Mesendoderm (in vitro differentiated cells): ENCODE measurements at regions not wholly inside any gene's neighbourhood (a gene's known extent, or its start where the extent isn't known, plus 50 kb on each side); places are given as distances from the start of the nearest gene placed in this dataset.

Experiments used
- DNase-seq: peaks from one replicate; pipeline ENCODE4 v3.0.0; 2013
- H2AK5ac ChIP-seq: 2 replicates; pipeline ENCODE4 v1.6.1; 2013; ENCODE audit warnings: low read length, inconsistent platforms
- H2BK120ac ChIP-seq: 2 replicates; pipeline ENCODE4 v1.6.1; 2013; ENCODE audit warnings: low read depth, mild to moderate bottlenecking, low read length, moderate library complexity, mixed read lengths
- H2BK15ac ChIP-seq: replicated peaks from 2 replicates; pipeline ENCODE4 v1.6.1; 2013; ENCODE audit warnings: low read depth, mild to moderate bottlenecking, moderate library complexity
- H2BK5ac ChIP-seq: 2 replicates; pipeline ENCODE4 v1.6.1; 2013; ENCODE audit warnings: low read length, inconsistent platforms
- H3K18ac ChIP-seq: 2 replicates; pipeline ENCODE4 v1.6.1; 2013; ENCODE audit warnings: mild to moderate bottlenecking, low read length, mixed read lengths
- H3K23ac ChIP-seq: one replicate; pipeline ENCODE4 v1.6.1; 2013; ENCODE audit warnings: low read length
- H3K27ac ChIP-seq: 2 replicates; pipeline ENCODE4 v1.5.1; 2013; ENCODE audit warnings: low read depth, mild to moderate bottlenecking, inconsistent platforms, low read length, moderate library complexity
- H3K27me3 ChIP-seq: 2 replicates; pipeline ENCODE4 v1.6.1; 2013; ENCODE audit warnings: low read length, control low read depth, mild to moderate bottlenecking, inconsistent platforms; ENCODE audit not compliant: insufficient read depth, poor library complexity
- H3K36me3 ChIP-seq: 2 replicates; pipeline ENCODE4 v1.6.1; 2013; ENCODE audit warnings: low read length, inconsistent platforms; ENCODE audit not compliant: control insufficient read depth, insufficient read depth
- H3K4ac ChIP-seq: one replicate; pipeline ENCODE4 v1.6.1; 2013; ENCODE audit warnings: low read depth, mild to moderate bottlenecking, low read length, moderate library complexity
- H3K4me1 ChIP-seq: 2 replicates; pipeline ENCODE4 v1.6.1; 2013; ENCODE audit warnings: low read depth, low read length, inconsistent platforms; ENCODE audit not compliant: control insufficient read depth
- H3K4me2 ChIP-seq: 2 replicates; pipeline ENCODE4 v1.6.1; 2013; ENCODE audit warnings: low read length
- H3K4me3 ChIP-seq: 2 replicates; pipeline ENCODE4 v1.5.1; 2013; ENCODE audit warnings: mild to moderate bottlenecking, low read length
- H3K56ac ChIP-seq: one replicate; pipeline ENCODE4 v1.6.1; 2013; ENCODE audit warnings: low read length
- H3K79me1 ChIP-seq: 2 replicates; pipeline ENCODE4 v1.6.1; 2013; ENCODE audit warnings: low read length, inconsistent platforms
- H3K79me2 ChIP-seq: 2 replicates; pipeline ENCODE4 v1.6.1; 2013; ENCODE audit warnings: mild to moderate bottlenecking, low read length; ENCODE audit not compliant: control insufficient read depth, insufficient read depth
- H3K9ac ChIP-seq: 2 replicates; pipeline ENCODE4 v1.6.1; 2013; ENCODE audit warnings: low read length, inconsistent platforms
- H4K5ac ChIP-seq: one replicate; pipeline ENCODE4 v1.6.1; 2013; ENCODE audit warnings: low read length
- H4K8ac ChIP-seq: one replicate; pipeline ENCODE4 v1.6.1; 2013; ENCODE audit warnings: low read depth, mild to moderate bottlenecking, control low read depth, low read length, moderate library complexity
- WGBS: extraction: QIAGEN DNeasy Blood & Tissue Kit; methylation state at CpG from one replicate; pipeline ENCODE4 v1.1.7; 2013; ENCODE audit warnings: low lambda C conversion rate, missing lambda C conversion rate; ENCODE audit not compliant: insufficient coverage; ENCODE audit errors: extremely low coverage; 5-methylcytosine and 5-hydroxymethylcytosine counted together

- no peaks in the 10 kb centered on the region for H3K27me3 ChIP-seq
- no peak for DNase-seq
- no peaks in the 10 kb centered on the region for H3K79me2 ChIP-seq
- H3K23ac ChIP-seq: no peak overlapping the region
- H3K36me3 ChIP-seq: no peaks in the 10 kb centered on the region
- no peak overlapping the region for H3K56ac ChIP-seq
- no peak overlapping the region for H3K4me3 ChIP-seq
- H3K4me2 ChIP-seq: no peak overlapping the region
- no peak overlapping the region for H3K18ac ChIP-seq
- no peak overlapping the region for H3K9ac ChIP-seq
- H2BK120ac ChIP-seq: no peak overlapping the region
- H3K79me1 ChIP-seq: no peaks in the 10 kb centered on the region
- no CpG with 5 or more reads among the region's 13 CpGs for WGBS
- no peaks in the 10 kb centered on the region for H3K4me1 ChIP-seq
- no peak overlapping the region for H2AK5ac ChIP-seq
- H2BK15ac ChIP-seq: no peak overlapping the region
- H4K8ac ChIP-seq: no peak overlapping the region
- no peak overlapping the region for H2BK5ac ChIP-seq
- no peak overlapping the region for H3K4ac ChIP-seq
- no peak overlapping the region for H3K27ac ChIP-seq
- no peak overlapping the region for H4K5ac ChIP-seq
These were observed 1123.3 kb downstream of the BRD1 start for GRCh38 chr22:48704335-48704734.

GRCh38 chr22:48703265-48703941 is 1124.3 kb downstream of the BRD1 start:
- no peak overlapping the region for H3K4me3 ChIP-seq
- H2BK120ac ChIP-seq: no peak overlapping the region
- H3K18ac ChIP-seq: no peak overlapping the region
- no peak overlapping the region for H2BK15ac ChIP-seq
- H3K4me1 ChIP-seq: no peaks in the 10 kb centered on the region
- H3K9ac ChIP-seq: no peak overlapping the region
- H3K4me2 ChIP-seq: no peak overlapping the region
- no peak overlapping the region for H4K5ac ChIP-seq
- peaks cover under 1% of the 10 kb centered on the region for H3K79me1 ChIP-seq
- no peak overlapping the region for H3K56ac ChIP-seq
- H3K27ac ChIP-seq: no peak overlapping the region
- H3K27me3 ChIP-seq: no peaks in the 10 kb centered on the region
- H3K4ac ChIP-seq: no peak overlapping the region
- H3K23ac ChIP-seq: no peak overlapping the region
- H4K8ac ChIP-seq: no peak overlapping the region
- no CpG with 5 or more reads among the region's 17 CpGs for WGBS
- no peak overlapping the region for H2BK5ac ChIP-seq
- H3K79me2 ChIP-seq: no peaks in the 10 kb centered on the region
- H2AK5ac ChIP-seq: no peak overlapping the region
- no peaks in the 10 kb centered on the region for H3K36me3 ChIP-seq
- DNase-seq: no peak

- no peak for DNase-seq
These were observed 1125.0 kb downstream of the BRD1 start for GRCh38 chr22:48702573-48703264.

GRCh38 chr22:48701296-48702030 is 1126.2 kb downstream of the BRD1 start:
- no peak overlapping the region for H3K56ac ChIP-seq
- DNase-seq: no peak
- H3K4me2 ChIP-seq: no peak overlapping the region
- no peak overlapping the region for H3K4me3 ChIP-seq
- H3K27me3 ChIP-seq: no peaks in the 10 kb centered on the region
- H3K23ac ChIP-seq: no peak overlapping the region
- H3K4me1 ChIP-seq: no peaks in the 10 kb centered on the region
- no CpG with 5 or more reads among the region's 23 CpGs for WGBS
- H3K18ac ChIP-seq: no peak overlapping the region
- H3K79me1 ChIP-seq: peaks cover 5% of the 10 kb centered on the region
- H3K79me2 ChIP-seq: no peaks in the 10 kb centered on the region
- no peak overlapping the region for H3K4ac ChIP-seq
- H4K8ac ChIP-seq: no peak overlapping the region
- no peak overlapping the region for H2BK15ac ChIP-seq
- no peak overlapping the region for H3K9ac ChIP-seq
- no peak overlapping the region for H3K27ac ChIP-seq
- H3K36me3 ChIP-seq: no peaks in the 10 kb centered on the region
- no peak overlapping the region for H2BK5ac ChIP-seq
- no peak overlapping the region for H4K5ac ChIP-seq
- no peak overlapping the region for H2AK5ac ChIP-seq
- H2BK120ac ChIP-seq: no peak overlapping the region

More at GRCh38 chr22:48702573-48703264, 1125.0 kb downstream of the BRD1 start:
- no peak overlapping the region for H2BK15ac ChIP-seq
- no peak overlapping the region for H4K5ac ChIP-seq
- no peak overlapping the region for H3K27ac ChIP-seq
- no peak overlapping the region for H3K56ac ChIP-seq
- no peak overlapping the region for H3K9ac ChIP-seq
- H3K18ac ChIP-seq: no peak overlapping the region
- H2AK5ac ChIP-seq: no peak overlapping the region
- H4K8ac ChIP-seq: no peak overlapping the region
- WGBS: no CpG with 5 or more reads among the region's 26 CpGs
- H3K36me3 ChIP-seq: no peaks in the 10 kb centered on the region
- H3K4me3 ChIP-seq: no peak overlapping the region
- H3K79me2 ChIP-seq: no peaks in the 10 kb centered on the region
- no peak overlapping the region for H3K4ac ChIP-seq
- H3K27me3 ChIP-seq: no peaks in the 10 kb centered on the region
- H3K23ac ChIP-seq: no peak overlapping the region
- H2BK5ac ChIP-seq: no peak overlapping the region
- H3K4me2 ChIP-seq: no peak overlapping the region
- no peaks in the 10 kb centered on the region for H3K4me1 ChIP-seq
- H3K79me1 ChIP-seq: peaks cover 5% of the 10 kb centered on the region
- H2BK120ac ChIP-seq: no peak overlapping the region

- no peak for DNase-seq
- no peak overlapping the region for H4K5ac ChIP-seq
- H3K9ac ChIP-seq: no peak overlapping the region
- H2BK120ac ChIP-seq: no peak overlapping the region
- no peak overlapping the region for H3K4ac ChIP-seq
- no peak overlapping the region for H2BK15ac ChIP-seq
- H3K18ac ChIP-seq: no peak overlapping the region
- H3K27me3 ChIP-seq: no peaks in the 10 kb centered on the region
- H3K79me1 ChIP-seq: peaks cover 5% of the 10 kb centered on the region
- WGBS: no CpG with 5 or more reads among the region's 19 CpGs
- no peak overlapping the region for H3K27ac ChIP-seq
- H4K8ac ChIP-seq: no peak overlapping the region
- no peak overlapping the region for H3K23ac ChIP-seq
- no peak overlapping the region for H3K4me3 ChIP-seq
- H3K79me2 ChIP-seq: no peaks in the 10 kb centered on the region
- no peaks in the 10 kb centered on the region for H3K36me3 ChIP-seq
- H2BK5ac ChIP-seq: no peak overlapping the region
- no peaks in the 10 kb centered on the region for H3K4me1 ChIP-seq
- no peak overlapping the region for H3K4me2 ChIP-seq
- H2AK5ac ChIP-seq: no peak overlapping the region
- no peak overlapping the region for H3K56ac ChIP-seq
These were observed 1126.9 kb downstream of the BRD1 start for GRCh38 chr22:48700566-48701295.
